ENCODE measurements at regions not wholly inside any gene's neighbourhood (a gene's known extent, or its start where the extent isn't known, plus 50 kb on each side); places are given as distances from the start of the nearest gene placed in this dataset.

DNA sequence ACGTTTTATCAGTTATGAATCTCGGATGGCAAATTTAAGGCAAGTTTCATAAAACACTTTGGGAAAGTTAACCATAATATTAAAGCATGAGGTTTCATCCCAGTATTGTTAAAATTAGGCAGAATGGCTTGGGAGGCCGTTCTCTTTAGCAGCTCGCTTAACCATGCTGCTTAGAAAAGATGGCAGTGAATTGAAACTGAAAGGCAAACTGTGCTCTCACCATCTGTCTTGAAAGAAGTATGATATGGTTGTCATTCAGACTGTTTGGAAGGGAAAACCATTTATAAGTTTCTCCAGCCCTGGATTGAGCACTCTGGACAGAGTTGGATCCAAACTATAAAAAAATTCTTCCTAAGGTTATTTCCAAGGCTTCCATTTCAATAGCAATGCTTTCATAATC lies 332.3 kb upstream of the SUCLG2 start (continued):
- TF ChIP-seq ZNF274 (IDR thresholded peaks at IDR 0.05; ENCODE audit: borderline replicate concordance, extremely low read depth, low read length) (no peak), KDM5A (IDR thresholded peaks at IDR 0.05; ENCODE audit: low read length) (no peak), CBX5 (IDR thresholded peaks at IDR 0.05; ENCODE audit: low read depth, low read length) (no peak)
